H1 (cell line): ENCODE measurements at regions not wholly inside any gene's neighbourhood (a gene's known extent, or its start where the extent isn't known, plus 50 kb on each side); places are given as distances from the start of the nearest gene placed in this dataset.

Experiments
- BRCA1 ChIP-seq: IDR thresholded peaks from 2 replicates; pipeline ENCODE4 v1.6.1; 2012; ENCODE audit warnings: low read depth, low read length, improper control_type of control experiment
- CHD1 ChIP-seq: IDR thresholded peaks from 2 replicates; pipeline ENCODE4 v1.6.1; 2012; ENCODE audit warnings: low read depth, low read length, improper control_type of control experiment
- CHD2 ChIP-seq: IDR thresholded peaks from 2 replicates; pipeline ENCODE4 v1.6.1; 2012; ENCODE audit warnings: low read length, improper control_type of control experiment
- CHD7 ChIP-seq: fragments of 300-600 bp; sonication (generic); IDR thresholded peaks from 2 replicates; pipeline ENCODE4 v1.7.1; 2012; ENCODE audit warnings: low read length, moderate library complexity, mild to moderate bottlenecking, inconsistent platforms; ENCODE audit not compliant: insufficient replicate concordance
- CREB1 ChIP-seq: IDR thresholded peaks from 2 replicates; pipeline ENCODE4 v1.6.1; 2012; ENCODE audit warnings: inconsistent platforms
- HDAC6 ChIP-seq: IDR thresholded peaks from one replicate; pipeline ENCODE4 v1.7.1; 2012; ENCODE audit warnings: low read depth, mild to moderate bottlenecking, inconsistent platforms, low read length, moderate library complexity
- KDM4A ChIP-seq: IDR thresholded peaks from one replicate; pipeline ENCODE4 v1.7.1; 2012; ENCODE audit warnings: low read depth, mild to moderate bottlenecking, moderate library complexity, low read length, inconsistent platforms; ENCODE audit not compliant: severe bottlenecking
- KDM5A ChIP-seq: fragments of 200-600 bp; IDR thresholded peaks from 2 replicates; pipeline ENCODE4 v1.7.1; 2012; ENCODE audit warnings: mild to moderate bottlenecking, low read length, inconsistent platforms, mixed read lengths
- MAX ChIP-seq: IDR thresholded peaks from 2 replicates; pipeline ENCODE4 v1.6.1; 2012; ENCODE audit warnings: inconsistent platforms
- NRF1 ChIP-seq: IDR thresholded peaks from 2 replicates; pipeline ENCODE4 v1.6.1; 2011; ENCODE audit warnings: mild to moderate bottlenecking, low read depth, low read length, improper control_type of control experiment

- TF ChIP-seq CHD7 (no peak), CHD2 (no peak), CREB1 (no peak), HDAC6 (no peak), CHD1 (no peak), BRCA1 (no peak), NRF1 (no peak), KDM5A (no peak), MAX (no peak), KDM4A (no peak)
Observed at GRCh38 chr3:156033428-156033827, 87.0 kb upstream of the KCNAB1 start (continued).
